ENCODE measurements at regions not wholly inside any gene's neighbourhood (a gene's known extent, or its start where the extent isn't known, plus 50 kb on each side); places are given as distances from the start of the nearest gene placed in this dataset.
"Not testable (repeated sequence)": the region's sequence is repeated elsewhere in the genome, so short reads cannot be mapped to it uniquely, and the experiment has no call there.

GRCh38 chr6:137709424-137710236 lies 157.4 kb upstream of the TNFAIP3 start:
- DNase-seq (ENCODE audit: low read depth), result no peak

DNA sequence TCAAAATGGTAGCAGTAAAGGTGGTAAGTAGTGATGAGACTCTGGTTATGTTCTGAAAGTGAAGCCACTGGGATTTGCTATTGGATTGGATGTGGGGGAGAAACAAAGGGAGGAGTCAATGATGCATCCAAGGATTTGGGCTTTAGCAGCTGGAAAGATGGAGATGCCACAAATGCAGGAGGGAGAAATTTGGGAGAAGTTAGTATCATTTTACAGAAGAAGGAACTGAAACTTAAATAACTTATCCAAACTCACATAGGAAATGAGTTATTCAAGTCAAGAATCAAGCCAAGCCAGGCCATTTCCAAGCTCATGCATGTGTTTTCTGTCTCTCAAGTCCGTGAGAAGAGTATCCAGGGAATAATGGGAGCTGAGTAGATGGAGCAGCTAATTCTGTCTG lies 155.1 kb upstream of the TNFAIP3 start:
- no peak for DNase-seq (ENCODE audit: low read depth)

GRCh38 chr6:137712587-137712986 lies 154.5 kb upstream of the TNFAIP3 start:
- no peak for DNase-seq (ENCODE audit: low read depth)

GRCh38 chr6:137715589-137716045 lies 151.4 kb upstream of the TNFAIP3 start:
- no peak for DNase-seq (ENCODE audit: low read depth)

GRCh38 chr6:137717074-137718073 lies 149.7 kb upstream of the TNFAIP3 start:
- peak; percentile 82 for DNase-seq (ENCODE audit: low read depth)

DNA sequence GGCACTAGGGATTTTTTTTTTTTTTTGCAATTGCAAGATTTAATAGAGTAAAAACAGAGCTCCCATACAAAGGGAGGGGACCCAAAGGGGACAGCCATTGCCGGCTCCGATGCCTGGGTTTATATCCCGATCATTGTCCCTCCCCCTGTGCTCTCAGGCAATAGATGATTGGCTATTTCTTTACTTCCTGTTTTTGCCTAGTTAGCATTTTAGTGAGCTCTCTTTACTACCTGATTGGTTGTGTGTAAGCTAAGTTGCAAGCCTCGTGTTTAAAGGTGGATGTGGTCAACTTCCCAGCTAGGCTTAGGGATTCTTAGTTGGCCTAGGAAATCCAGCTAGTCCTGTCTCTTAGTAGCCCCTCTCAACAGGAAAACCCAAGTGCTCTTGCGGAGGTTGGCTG lies 148.2 kb upstream of the TNFAIP3 start:
- not testable (repeated sequence) for DNase-seq (ENCODE audit: low read depth)

GRCh38 chr6:137722749-137723272 lies 144.2 kb upstream of the TNFAIP3 start:
- DNase-seq (ENCODE audit: low read depth), result no peak

DNA sequence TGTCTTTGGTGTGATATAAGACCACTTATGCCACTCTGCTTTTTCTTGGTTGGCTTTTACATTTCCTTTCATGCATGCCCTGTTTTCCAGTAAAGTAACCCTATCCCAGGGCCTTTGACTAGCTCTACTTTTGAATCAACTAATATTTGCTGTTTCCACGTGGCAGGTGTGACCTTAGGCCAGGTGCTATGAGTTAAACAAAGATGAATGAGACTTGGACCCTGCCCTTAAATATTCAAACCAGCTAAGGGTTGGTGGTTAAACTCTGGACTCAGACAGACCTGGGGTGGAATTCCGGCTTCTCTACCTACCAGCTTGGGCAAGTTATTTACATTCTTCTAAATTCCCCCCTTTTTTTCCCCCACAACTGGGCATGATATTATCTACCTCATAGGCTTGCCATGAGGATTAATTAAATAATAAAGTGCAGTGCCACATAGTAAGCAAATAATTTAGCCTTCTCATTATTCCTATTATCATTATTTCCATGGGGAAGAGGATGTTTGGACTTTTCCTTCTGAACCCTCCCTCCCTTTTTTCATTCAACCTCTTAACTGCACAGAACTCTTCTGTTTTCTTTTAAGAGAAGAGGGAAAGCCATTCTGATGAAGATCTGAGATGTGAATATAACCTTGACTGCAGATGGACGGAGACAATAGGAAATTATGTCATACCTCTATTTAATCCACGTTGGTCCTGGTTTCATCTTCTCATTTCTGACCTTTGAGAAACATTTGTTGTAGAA lies 143.6 kb upstream of the TNFAIP3 start:
- DNase-seq (ENCODE audit: low read depth), result no peak

GRCh38 chr6:137724018-137724403 lies 143.0 kb upstream of the TNFAIP3 start:
- no peak for DNase-seq (ENCODE audit: low read depth)

DNA sequence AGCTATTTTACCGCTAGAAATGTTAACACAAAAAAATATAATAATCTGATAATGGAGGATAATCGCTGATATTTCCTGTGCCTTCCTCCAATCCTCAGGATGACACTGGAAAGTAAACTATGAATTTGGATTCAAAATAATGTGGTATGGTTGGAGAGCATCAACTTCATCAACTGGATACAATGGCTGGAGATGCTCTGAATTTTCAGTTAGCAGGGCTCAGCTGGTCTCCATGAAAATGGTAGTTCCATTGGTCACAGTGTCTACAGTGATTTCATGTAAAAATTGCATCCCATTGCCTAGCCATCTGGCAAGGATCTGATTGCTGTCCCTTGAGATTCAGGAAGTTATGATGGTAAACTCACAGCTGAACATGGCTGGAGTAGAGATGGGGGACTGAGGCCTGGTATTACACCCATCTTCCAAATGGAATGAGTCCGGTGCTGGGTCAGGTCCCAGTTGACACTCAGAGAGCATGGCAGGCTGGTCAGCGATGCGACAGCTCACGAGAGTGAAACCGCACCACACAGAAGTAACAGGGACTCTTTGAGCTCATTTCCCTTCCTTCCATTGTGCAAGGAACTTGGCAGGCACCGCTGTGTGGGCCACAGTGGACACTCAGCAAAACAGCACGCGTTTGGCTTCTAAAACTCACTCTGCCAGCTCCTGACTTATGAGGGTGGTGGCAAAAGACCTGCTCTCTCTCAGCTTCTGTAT lies 142.4 kb upstream of the TNFAIP3 start:
- no peak for DNase-seq (ENCODE audit: low read depth)

DNA sequence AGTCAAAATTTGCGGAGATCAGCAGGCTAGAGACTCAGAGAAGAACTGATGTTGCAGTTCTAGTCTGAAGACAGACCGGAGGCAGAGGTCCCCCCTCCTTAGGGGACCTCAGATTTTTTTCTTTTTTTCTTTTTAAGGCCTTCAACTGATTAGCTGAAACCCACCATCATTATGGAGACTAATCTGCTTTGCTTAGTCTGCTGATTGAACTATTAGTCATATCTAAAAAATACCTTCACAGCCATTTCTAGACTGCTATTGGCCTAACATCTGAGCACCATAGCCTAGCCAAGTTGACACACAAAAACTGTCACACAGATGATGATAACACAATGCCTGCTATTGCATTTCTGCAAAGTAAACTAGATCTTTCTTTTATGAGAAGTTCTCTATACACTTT lies 141.1 kb upstream of the TNFAIP3 start:
- no peak for DNase-seq (ENCODE audit: low read depth)

GRCh38 chr6:137726582-137726981 lies 140.5 kb upstream of the TNFAIP3 start:
- no peak for DNase-seq (ENCODE audit: low read depth)

DNA sequence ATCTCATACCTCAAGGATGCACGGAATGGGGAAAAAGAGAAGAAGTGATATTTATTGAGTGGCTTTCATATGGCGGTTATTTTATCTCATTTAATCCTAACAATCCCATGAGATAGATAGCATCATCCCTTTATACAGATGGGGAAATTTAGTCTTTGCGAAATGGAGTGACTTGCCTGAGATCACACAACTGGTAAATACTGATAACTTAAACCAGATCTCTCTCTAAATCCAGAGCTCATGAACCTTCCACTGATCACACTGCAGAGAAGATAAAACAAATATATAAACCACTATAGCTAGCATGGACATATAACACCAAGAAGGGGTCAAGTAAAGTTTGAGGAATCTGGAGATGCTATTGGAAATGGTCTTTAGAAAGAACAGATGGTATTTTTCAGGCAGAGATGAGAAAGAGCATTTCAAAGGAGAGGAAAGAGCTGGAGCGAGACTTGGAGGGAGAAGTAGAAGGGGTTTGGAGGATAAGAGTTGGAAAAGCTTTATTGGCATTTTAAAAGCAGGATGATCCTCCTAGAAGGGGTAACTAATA lies 139.8 kb upstream of the TNFAIP3 start:
- DNase-seq (ENCODE audit: low read depth), result no peak

DNA sequence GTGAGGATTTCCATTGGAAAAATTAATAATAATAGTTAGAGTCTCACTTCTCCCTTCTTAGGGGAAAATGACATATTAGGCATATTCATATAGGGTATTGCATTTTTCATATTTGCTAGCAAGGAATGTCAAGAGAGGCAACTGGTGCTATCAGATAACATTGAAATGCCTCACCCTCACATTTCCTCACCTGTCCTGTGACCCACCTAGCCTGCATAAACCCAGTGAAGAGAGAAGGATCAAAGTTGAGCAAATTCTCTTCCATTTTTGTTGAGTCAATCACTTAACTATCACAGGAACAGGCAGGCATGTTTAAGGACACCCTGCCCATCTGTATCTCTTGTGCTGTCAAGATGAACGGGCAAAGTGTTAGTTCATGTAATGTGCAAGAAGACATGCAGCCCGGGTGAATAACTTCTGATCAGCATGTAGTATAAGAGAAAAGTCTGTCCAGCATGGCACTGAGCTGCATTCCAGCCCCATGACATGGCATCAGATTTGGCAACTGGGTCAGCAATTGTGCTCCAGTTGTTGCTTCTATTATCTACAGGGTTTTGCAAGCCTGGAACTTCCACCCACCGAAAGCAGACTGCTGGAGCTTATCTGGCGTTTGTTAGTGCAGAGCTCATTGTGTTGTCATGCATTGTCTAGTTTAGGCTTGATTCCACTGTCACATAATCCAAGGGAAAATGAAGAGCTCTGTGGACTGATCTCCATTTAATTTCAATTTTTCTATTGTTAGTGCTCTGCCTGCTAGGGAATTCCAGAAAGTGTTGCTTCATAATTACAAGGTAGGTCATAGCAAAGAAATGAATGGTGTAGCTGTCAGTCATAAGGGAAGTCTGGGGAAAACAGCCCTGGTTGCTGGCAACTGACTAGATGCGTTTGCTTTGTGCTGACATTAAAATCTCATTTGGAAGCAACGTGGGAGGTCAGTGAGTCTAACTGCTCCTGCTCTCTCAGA lies 138.4 kb upstream of the TNFAIP3 start:
- DNase-seq (ENCODE audit: low read depth), result peak; percentile 81

- DNase-seq (ENCODE audit: low read depth), result no peak
These were observed 137.0 kb upstream of the TNFAIP3 start for GRCh38 chr6:137729866-137730629.

DNA sequence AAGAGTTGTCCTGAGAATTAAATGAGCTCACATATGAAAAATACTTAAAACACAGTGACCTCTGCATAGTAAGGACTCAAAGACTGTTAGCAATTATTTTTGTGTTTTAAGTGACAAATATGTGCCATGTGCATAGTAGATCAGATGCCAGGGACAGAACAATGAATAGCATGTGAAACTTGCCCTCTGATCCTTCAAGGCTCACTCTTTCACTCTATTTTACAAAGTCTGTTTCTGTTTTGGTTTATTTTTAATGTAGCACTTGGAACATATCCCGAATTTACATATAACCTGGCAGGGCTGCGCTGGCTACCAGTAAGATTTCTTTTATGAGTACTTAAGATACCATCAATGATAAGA lies 135.5 kb upstream of the TNFAIP3 start:
- DNase-seq (ENCODE audit: low read depth), result no peak

GRCh38 chr6:137731960-137732616 lies 135.0 kb upstream of the TNFAIP3 start:
- peak; percentile 84 for DNase-seq (ENCODE audit: low read depth)

- DNase-seq (ENCODE audit: low read depth), result no peak
These were observed 133.7 kb upstream of the TNFAIP3 start for GRCh38 chr6:137733372-137733771.

Measured in HT1080 (cell line).